ENCODE measurements at regions not wholly inside any gene's neighbourhood (a gene's known extent, or its start where the extent isn't known, plus 50 kb on each side); places are given as distances from the start of the nearest gene placed in this dataset.

DNA sequence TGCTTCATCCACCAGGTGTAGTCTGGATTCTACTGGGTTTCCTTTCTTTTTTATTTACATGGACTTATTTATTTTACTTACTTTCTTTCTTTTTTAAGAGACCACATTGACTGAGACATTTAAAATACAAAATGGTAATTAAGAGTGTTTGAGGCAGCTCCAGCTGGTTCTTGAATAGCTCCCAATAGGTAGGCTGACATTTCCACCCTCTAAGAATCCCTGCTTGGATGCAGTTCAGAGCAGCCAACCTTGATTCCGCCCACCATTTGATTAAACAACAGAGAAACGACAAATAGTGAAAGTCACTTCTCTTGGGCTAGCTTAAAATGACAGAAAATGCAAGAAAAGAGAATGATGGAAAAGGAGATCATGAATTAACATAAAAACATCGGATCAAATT, 270.5 kb downstream of the TUSC7 start:
- no peak for DNase-seq (ENCODE audit: extremely low spot score, insufficient read length, low read depth)
- no peak for FAIRE-seq

- FAIRE-seq: no peak
- DNase-seq (ENCODE audit: extremely low spot score, insufficient read length, low read depth): no peak
These were observed 271.5 kb downstream of the TUSC7 start for GRCh38 chr3:116981089-116981488.

DNA sequence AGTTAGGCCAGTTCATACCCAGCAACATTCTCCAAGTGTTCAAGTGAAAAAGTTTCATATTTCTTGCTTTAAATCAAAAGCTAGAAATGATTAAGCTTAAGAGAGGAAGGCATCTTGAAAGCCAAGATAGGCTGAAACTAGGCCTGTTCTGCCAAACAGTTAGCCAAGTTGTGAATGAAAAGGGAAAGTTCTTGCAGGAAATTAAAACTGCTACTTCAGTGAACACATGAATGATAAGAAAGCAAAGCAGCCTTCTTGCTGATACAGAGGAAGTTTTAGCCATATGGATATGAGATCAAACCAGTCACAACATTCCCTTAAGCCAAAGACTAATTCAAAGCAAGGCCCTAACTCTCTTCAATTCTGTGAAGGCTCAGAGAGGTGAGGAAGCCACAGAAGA, 274.7 kb downstream of the TUSC7 start:
- DNase-seq (ENCODE audit: extremely low spot score, insufficient read length, low read depth): no peak
- no peak for FAIRE-seq

DNA sequence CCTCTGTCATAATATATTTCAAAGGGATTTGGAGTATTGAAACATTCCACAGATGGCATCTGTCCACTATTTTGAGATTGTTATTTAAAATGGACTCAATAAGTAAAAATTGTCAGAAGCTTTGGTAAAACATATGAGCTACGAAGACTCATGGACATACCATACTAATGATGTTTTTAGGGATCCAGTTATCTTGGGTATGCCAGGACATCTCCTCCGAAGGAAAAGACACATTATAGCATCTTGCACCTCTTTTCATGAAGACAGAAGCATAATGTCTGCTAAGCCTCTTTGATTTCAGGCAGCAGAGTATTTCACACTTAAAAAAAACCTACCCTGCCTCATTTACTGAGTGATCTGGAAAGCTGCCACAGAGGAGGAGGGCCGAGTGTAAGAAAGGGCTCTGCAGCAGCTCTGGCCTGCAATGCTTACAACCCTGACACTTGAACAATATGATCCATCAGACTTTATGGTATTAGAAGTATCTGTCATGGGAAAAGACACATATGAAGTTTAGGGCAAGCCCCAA, 284.8 kb downstream of the TUSC7 start:
- FAIRE-seq: no peak
- DNase-seq (ENCODE audit: extremely low spot score, insufficient read length, low read depth): no peak

GRCh38 chr3:117003501-117003900, 293.9 kb downstream of the TUSC7 start:
- DNase-seq (ENCODE audit: extremely low spot score, insufficient read length, low read depth) (no peak), FAIRE-seq (no peak)

DNA sequence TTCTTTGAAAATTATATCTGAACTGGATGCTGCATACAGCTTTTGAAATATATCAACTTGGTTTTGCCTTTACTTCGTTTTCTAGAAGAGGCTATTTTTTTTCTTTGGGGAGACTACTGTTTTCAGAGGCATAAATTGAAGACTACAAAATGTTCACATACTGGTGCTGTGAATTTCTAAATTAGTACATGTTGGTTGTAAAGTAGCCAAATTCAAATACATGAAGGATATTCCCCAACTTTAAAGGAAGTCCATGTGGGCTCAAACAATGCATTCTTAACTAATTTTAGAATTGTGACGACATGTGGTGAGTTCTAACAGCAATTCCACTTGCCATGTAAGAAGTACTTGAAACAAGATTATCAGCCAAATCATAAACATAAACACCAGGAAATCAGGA, 295.7 kb downstream of the TUSC7 start:
- FAIRE-seq (no peak), DNase-seq (ENCODE audit: extremely low spot score, insufficient read length, low read depth) (no peak)

GRCh38 chr3:117005911-117006522, 296.4 kb downstream of the TUSC7 start:
- no peak for DNase-seq (ENCODE audit: extremely low spot score, insufficient read length, low read depth)
- FAIRE-seq: no peak

DNA sequence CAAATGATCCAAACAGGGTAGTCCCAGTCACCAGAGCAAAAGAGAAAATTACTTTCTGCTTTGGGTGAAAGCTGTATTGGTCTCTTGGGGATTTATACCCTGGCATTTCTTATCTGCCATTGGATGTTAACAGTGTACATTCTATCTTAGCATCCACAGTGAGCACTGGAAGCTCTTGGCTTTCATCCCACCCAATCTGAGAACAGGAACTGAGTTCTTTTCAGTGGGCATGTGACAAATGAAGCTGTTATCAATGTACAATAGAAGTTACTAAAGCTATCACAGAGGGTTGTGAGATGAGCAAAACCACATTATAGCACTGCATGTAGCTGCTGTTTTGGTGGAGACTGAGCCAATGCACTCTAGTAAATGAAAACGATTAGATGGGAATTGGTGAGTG, 300.7 kb downstream of the TUSC7 start:
- DNase-seq (ENCODE audit: extremely low spot score, insufficient read length, low read depth) (no peak), FAIRE-seq (no peak)

DNA sequence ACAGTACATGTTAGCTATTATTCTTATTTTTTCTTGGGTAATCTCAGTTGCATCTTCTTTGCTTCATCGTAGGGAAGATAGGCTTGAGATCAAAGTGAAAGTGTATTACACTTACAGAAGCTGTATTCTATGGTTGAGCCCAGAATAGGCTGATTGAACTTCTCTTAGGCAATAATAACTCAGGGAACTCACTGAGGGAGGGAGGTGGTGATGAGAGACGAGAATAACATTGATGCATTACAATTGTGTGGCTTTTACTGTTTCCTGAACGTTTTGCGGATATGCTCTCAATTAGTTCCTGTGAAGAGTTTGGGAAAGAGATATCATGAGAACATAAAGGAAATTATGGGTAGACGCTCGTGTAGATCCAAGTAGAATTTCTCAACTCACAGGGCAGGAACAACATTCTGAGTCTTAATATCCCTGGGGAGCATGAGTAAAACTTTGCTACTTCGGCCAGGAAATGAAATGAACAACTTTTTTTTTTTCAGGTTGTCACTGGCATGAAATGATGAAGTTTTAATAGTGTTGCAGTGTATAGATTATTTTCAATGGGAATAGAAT, 302.2 kb downstream of the TUSC7 start:
- FAIRE-seq (no peak), DNase-seq (ENCODE audit: extremely low spot score, insufficient read length, low read depth) (no peak)

DNA sequence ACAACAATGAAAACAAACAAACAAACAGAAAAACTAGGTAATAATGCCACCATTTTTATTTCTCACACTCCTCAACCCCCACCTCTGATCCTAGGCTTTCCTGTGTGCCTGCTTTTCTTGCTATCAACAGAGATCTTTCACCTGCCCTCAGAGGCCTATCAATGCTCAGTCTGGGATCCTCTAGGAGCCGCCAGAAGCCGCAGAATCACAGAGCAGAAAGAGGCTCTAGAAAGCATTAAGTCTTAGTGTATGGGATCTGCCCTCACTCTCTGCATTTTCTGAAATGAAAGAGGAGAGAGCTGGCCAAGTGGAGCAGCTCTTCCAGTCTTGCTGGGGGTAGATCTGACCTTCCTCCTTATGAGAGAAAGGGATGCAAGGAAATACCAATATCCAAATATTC, 306.8 kb downstream of the TUSC7 start:
- FAIRE-seq (no peak), DNase-seq (ENCODE audit: extremely low spot score, insufficient read length, low read depth) (no peak)

DNA sequence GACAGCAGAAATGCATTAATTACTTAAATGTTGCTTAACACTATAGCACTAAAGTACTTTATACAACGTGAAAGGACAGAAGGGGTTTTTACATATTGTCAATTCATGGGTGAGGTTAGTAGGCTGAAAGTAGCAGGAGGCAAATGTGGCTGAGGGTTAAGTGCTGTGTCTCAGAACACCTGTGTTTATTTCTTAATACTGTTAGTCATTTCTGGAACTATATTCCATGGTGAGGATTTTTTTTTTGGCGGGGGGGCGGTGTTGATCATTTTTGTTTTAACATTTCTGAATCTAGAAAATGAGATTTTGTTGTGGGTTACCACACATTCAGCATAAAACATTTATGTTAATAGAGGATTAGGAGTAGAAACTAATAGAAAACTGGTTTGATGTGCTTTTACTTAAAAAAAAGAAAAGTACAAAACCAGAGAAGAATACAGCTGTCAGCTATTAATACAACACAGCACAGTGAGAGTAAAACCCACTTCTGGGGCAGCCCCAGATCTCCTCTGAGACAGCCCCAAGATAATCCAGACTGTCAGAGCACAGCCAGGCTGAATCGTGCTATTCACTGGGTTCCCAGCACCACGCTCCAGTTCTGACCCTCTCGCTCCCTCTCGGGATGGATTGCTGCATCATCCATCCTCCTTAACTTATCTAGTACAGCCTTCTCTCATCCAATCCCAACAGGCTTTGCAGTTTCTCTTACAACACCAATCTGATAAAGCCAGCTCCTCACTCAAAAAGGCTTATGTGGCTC, 307.7 kb downstream of the TUSC7 start:
- no peak for DNase-seq (ENCODE audit: extremely low spot score, insufficient read length, low read depth)
- FAIRE-seq: no peak

DNA sequence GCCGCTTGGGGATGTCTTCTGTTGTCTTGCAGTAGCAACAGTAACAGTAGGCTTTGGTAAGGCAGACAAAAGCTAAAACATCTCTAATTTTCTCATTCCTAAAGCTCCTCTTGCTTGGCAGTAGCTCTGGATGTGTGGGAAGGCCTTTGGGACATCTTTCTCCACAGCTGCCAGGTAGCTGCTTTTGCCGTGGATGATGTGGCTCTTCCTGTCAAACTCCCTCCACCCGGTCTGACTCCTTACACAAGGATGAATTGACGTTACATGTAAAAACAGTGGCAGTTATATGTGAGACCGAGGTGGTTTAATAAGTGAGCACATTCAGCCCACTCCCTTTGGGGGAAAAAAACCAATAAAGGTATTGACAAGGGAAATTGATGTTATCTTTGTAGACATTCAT, 309.1 kb downstream of the TUSC7 start:
- DNase-seq (ENCODE audit: extremely low spot score, insufficient read length, low read depth) (no peak), FAIRE-seq (no peak)

GRCh38 chr3:117019082-117019713, 309.6 kb downstream of the TUSC7 start:
- DNase-seq (ENCODE audit: extremely low spot score, insufficient read length, low read depth): no peak
- FAIRE-seq: peak; percentile 78

GRCh38 chr3:117026401-117026800, 316.8 kb downstream of the TUSC7 start:
- DNase-seq (ENCODE audit: extremely low spot score, insufficient read length, low read depth) (no peak), FAIRE-seq (no peak)

DNA sequence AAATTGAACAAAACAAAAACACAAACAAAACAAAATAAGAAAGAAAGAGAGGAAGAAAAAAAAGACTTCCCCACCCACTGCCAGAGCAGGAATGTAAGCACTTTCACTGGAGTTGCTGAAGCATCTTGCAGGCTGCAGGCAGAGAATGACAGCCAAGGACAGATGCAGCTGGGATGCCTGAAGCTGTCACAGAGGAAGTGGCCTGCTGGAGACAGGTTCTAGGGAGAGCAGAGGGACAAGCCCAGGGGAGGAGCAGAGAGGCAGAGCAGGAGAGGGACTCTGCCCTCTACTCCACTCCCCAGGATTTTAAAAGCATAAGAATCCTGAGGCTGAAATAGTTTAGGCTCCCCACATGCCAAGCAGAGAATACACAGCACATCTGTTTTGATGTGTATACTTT, 326.2 kb downstream of the TUSC7 start:
- DNase-seq (ENCODE audit: extremely low spot score, insufficient read length, low read depth) (no peak), FAIRE-seq (no peak)

GRCh38 chr3:117036259-117036799, 326.8 kb downstream of the TUSC7 start:
- DNase-seq (ENCODE audit: extremely low spot score, insufficient read length, low read depth) (no peak), FAIRE-seq (no peak)

DNA sequence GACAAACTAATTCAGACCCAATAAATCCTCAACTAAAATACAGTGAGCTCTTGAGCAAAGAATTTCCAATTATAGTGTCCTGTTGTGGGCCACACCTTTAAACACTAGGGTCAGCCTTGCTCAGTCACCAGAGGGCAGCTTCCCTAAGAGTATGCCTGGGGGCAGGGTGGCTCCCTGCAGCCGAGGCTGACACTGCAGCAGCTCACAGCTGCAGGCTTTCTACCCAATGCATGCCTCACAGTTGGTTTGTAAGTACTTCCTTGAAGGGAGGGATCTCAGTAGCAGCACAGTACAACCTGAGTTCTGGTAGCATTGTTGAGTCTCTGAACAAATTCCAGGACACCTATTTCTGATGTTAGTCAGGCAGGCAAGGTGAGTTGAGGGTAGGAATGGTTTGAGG, 335.6 kb downstream of the TUSC7 start:
- FAIRE-seq (no peak), DNase-seq (ENCODE audit: extremely low spot score, insufficient read length, low read depth) (no peak)

- FAIRE-seq (no peak), DNase-seq (ENCODE audit: extremely low spot score, insufficient read length, low read depth) (no peak)
These were observed 338.5 kb downstream of the TUSC7 start for GRCh38 chr3:117047951-117048705.

- DNase-seq (ENCODE audit: extremely low spot score, insufficient read length, low read depth) (no peak), FAIRE-seq (no peak)
These were observed 342.8 kb downstream of the TUSC7 start for GRCh38 chr3:117052395-117052794.

- no peak for FAIRE-seq
- no peak for DNase-seq (ENCODE audit: extremely low spot score, insufficient read length, low read depth)
These were observed 345.0 kb downstream of the TUSC7 start for GRCh38 chr3:117054556-117054955.
